HepG2 (cell line): ENCODE measurements at regions not wholly inside any gene's neighbourhood (a gene's known extent, or its start where the extent isn't known, plus 50 kb on each side); places are given as distances from the start of the nearest gene placed in this dataset.

Experiments
- AGO2 ChIP-seq: fragments of 200-400 bp; formaldehyde crosslinking; optimal IDR thresholded peaks from 2 replicates; pipeline ENCODE3; 2017; ENCODE audit warnings: mild to moderate bottlenecking, low read depth, low read length, moderate library complexity
- CBX2 ChIP-seq, 2 experiments: fragments of 200-600 bp in 1 of 2; sonication (generic); formaldehyde crosslinking in 1 of 2; IDR thresholded peaks; 2 replicates each; pipeline versions ENCODE4 v1.7.0 to v1.8.1; 2018 to 2022; ENCODE audit warnings: low read depth in 2 of 2, low read length in 1 of 2, mild to moderate bottlenecking in 1 of 2, missing genetic modification reagents in 1 of 2
- CREM ChIP-seq, 2 experiments: sonication (generic) in 1 of 2; formaldehyde crosslinking in 1 of 2; IDR thresholded peaks; 2 replicates each; pipeline versions ENCODE4 v1.4.0 to v1.6.1; 2016 to 2020; ENCODE audit warnings: antibody characterized with exemption in 1 of 2, mild to moderate bottlenecking in 1 of 2, missing genetic modification reagents in 1 of 2
- DPF2 ChIP-seq: sonication (generic); formaldehyde crosslinking; IDR thresholded peaks from 2 replicates; pipeline ENCODE4 v1.4.0; 2020; ENCODE audit warnings: mild to moderate bottlenecking, low read depth, missing genetic modification reagents, borderline replicate concordance
- EHMT2 ChIP-seq: fragments of 200-600 bp; sonication (generic); IDR thresholded peaks from 2 replicates; pipeline ENCODE4 v1.7.0; 2017; ENCODE audit warnings: antibody characterized with exemption, low read depth, low read length, borderline replicate concordance
- GFI1 ChIP-seq: sonication (generic); formaldehyde crosslinking; IDR thresholded peaks from 2 replicates; pipeline ENCODE4 v1.5.0; 2020; ENCODE audit warnings: missing genetic modification reagents, mild to moderate bottlenecking, borderline replicate concordance
- HMG20B ChIP-seq: conservative IDR thresholded peaks from 2 replicates; pipeline ENCODE4 v1.6.1; 2016; ENCODE audit warnings: missing genetic modification reagents, missing compliant biosample characterization
- HNF4A ChIP-seq: sonication (generic); formaldehyde crosslinking; IDR thresholded peaks from 2 replicates; pipeline ENCODE4 v1.4.0; 2020; ENCODE audit warnings: missing genetic modification reagents
- KAT2B ChIP-seq: fragments of 150-350 bp; IDR thresholded peaks from 2 replicates; pipeline ENCODE4 v1.6.1; 2014; ENCODE audit warnings: low read depth, low read length, borderline replicate concordance
- MAFG ChIP-seq: sonication (generic); formaldehyde crosslinking; IDR thresholded peaks from 2 replicates; pipeline ENCODE4 v1.5.1; 2020; ENCODE audit warnings: mild to moderate bottlenecking, missing genetic modification reagents
- NFYB ChIP-seq: sonication (generic); formaldehyde crosslinking; IDR thresholded peaks from 2 replicates; pipeline ENCODE4 v1.4.0; 2020; ENCODE audit warnings: missing genetic modification reagents
- PHF5A ChIP-seq: IDR thresholded peaks from one replicate; pipeline ENCODE4 v1.6.1; 2018; ENCODE audit warnings: low read depth, missing genetic modification reagents; ENCODE audit not compliant: unreplicated experiment
- SIN3A ChIP-seq: IDR thresholded peaks from 2 replicates; pipeline ENCODE4 v1.6.1; 2011; ENCODE audit warnings: low read depth, mild to moderate bottlenecking, control low read depth, low read length, borderline replicate concordance
- TCF7 ChIP-seq: sonication (generic); IDR thresholded peaks from 2 replicates; pipeline ENCODE4 v1.6.1; 2016; ENCODE audit warnings: antibody characterized with exemption, low read depth
- TFDP1 ChIP-seq: IDR thresholded peaks from 2 replicates; pipeline ENCODE4 v1.6.1; 2016; ENCODE audit warnings: missing compliant biosample characterization, missing genetic modification reagents, borderline replicate concordance
- ZNF367 ChIP-seq: sonication (generic); formaldehyde crosslinking; IDR thresholded peaks from 2 replicates; pipeline ENCODE4 v1.4.0; 2020; ENCODE audit warnings: missing genetic modification reagents, borderline replicate concordance
- ZNF432 ChIP-seq: sonication (generic); formaldehyde crosslinking; IDR thresholded peaks from 2 replicates; pipeline ENCODE4 v1.5.0; 2020; ENCODE audit warnings: missing genetic modification reagents, mild to moderate bottlenecking, borderline replicate concordance
- ZNF441 ChIP-seq: sonication (generic); formaldehyde crosslinking; IDR thresholded peaks from 2 replicates; pipeline ENCODE4 v1.7.0; 2021; ENCODE audit warnings: missing genetic modification reagents, borderline replicate concordance
- TF ChIP-seq, protein P1 (sequence below): sonication (generic); formaldehyde crosslinking; IDR thresholded peaks from 2 replicates; pipeline ENCODE4 v1.5.1; 2020; ENCODE audit warnings: missing genetic modification reagents, mild to moderate bottlenecking, borderline replicate concordance
- TF ChIP-seq, protein P2 (sequence below): sonication (generic); formaldehyde crosslinking; IDR thresholded peaks from 2 replicates; pipeline ENCODE4 v1.4.0; 2020; ENCODE audit warnings: missing genetic modification reagents

GRCh38 chr6:221531-222349 lies 70.5 kb upstream of the DUSP22 start (continued):
- TF ChIP-seq, protein P1, sequence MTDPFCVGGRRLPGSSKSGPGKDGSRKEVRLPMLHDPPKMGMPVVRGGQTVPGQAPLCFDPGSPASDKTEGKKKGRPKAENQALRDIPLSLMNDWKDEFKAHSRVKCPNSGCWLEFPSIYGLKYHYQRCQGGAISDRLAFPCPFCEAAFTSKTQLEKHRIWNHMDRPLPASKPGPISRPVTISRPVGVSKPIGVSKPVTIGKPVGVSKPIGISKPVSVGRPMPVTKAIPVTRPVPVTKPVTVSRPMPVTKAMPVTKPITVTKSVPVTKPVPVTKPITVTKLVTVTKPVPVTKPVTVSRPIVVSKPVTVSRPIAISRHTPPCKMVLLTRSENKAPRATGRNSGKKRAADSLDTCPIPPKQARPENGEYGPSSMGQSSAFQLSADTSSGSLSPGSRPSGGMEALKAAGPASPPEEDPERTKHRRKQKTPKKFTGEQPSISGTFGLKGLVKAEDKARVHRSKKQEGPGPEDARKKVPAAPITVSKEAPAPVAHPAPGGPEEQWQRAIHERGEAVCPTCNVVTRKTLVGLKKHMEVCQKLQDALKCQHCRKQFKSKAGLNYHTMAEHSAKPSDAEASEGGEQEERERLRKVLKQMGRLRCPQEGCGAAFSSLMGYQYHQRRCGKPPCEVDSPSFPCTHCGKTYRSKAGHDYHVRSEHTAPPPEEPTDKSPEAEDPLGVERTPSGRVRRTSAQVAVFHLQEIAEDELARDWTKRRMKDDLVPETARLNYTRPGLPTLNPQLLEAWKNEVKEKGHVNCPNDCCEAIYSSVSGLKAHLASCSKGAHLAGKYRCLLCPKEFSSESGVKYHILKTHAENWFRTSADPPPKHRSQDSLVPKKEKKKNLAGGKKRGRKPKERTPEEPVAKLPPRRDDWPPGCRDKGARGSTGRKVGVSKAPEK, result no peak
- TF ChIP-seq HNF4A (CRISPR knock-in tag), result peak; percentile 71
- TF ChIP-seq CBX2 (IDR thresholded peaks at IDR 0.05; ENCODE audit: low read depth, low read length), result no peak
- TF ChIP-seq CBX2 (CRISPR knock-in tag; IDR thresholded peaks at IDR 0.05; ENCODE audit: low read depth), result no peak
- TF ChIP-seq TCF7, result peak; percentile 57
- TF ChIP-seq HMG20B (CRISPR knock-in tag), result no peak
- TF ChIP-seq NFYB (CRISPR knock-in tag), result no peak
- TF ChIP-seq GFI1 (CRISPR knock-in tag), result no peak
- TF ChIP-seq AGO2, result no peak
- TF ChIP-seq DPF2, result no peak
- TF ChIP-seq KAT2B, result no peak
- peak; percentile 23; the same call in 1 of the 2 replicates for TF ChIP-seq EHMT2
- no peak for TF ChIP-seq SIN3A
- TF ChIP-seq ZNF441 (CRISPR knock-in tag), result 0 out of 2 replicates have a peak, but pooled peaks have one; percentile 10
- TF ChIP-seq PHF5A (CRISPR knock-in tag), result no peak
- TF ChIP-seq TFDP1 (CRISPR knock-in tag), result no peak
- TF ChIP-seq, protein P2, sequence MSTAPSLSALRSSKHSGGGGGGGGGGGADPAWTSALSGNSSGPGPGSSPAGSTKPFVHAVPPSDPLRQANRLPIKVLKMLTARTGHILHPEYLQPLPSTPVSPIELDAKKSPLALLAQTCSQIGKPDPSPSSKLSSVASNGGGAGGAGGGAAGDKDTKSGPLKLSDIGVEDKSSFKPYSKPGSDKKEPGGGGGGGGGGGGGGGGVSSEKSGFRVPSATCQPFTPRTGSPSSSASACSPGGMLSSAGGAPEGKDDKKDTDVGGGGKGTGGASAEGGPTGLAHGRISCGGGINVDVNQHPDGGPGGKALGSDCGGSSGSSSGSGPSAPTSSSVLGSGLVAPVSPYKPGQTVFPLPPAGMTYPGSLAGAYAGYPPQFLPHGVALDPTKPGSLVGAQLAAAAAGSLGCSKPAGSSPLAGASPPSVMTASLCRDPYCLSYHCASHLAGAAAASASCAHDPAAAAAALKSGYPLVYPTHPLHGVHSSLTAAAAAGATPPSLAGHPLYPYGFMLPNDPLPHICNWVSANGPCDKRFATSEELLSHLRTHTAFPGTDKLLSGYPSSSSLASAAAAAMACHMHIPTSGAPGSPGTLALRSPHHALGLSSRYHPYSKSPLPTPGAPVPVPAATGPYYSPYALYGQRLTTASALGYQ (CRISPR knock-in tag), result no peak
- TF ChIP-seq MAFG (CRISPR knock-in tag), result no peak
- TF ChIP-seq ZNF432, result no peak
- no peak for TF ChIP-seq ZNF367
- peak; percentile 32 for TF ChIP-seq CREM (IDR thresholded peaks at IDR 0.05)
- TF ChIP-seq CREM (CRISPR knock-in tag; IDR thresholded peaks at IDR 0.05), result no peak
- TF ChIP-seq, all 625 proteins: peak for 17
